ENCODE measurements at regions not wholly inside any gene's neighbourhood (a gene's known extent, or its start where the extent isn't known, plus 50 kb on each side); places are given as distances from the start of the nearest gene placed in this dataset.

DNA sequence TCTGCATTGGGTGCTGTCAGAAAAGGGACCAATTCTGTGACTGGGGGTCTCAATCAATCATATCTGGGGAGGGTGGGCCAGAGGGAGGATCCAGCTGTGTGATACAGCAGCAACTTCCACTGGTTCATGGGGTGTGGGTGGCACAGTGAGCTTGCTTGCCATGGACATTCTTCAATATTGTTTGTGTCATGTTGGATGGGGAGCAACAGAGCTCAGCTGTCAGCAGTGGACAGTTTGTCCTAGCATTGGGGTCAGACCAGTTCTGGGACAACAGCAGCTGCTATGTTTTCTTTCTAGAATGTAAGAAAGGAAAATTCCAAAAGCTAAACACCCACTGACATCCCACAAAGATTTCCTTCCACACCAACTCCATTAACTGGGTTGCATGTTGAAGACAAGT is 221.9 kb upstream of the CDH4 start:
- Histone ChIP-seq H3K4me1 (ENCODE audit: control insufficient read depth, insufficient read depth, low read length) (no peaks in the 10 kb centered on the region), H3K27me3 (ENCODE audit: control insufficient read depth, insufficient read depth, low read length) (no peaks in the 10 kb centered on the region), H3K36me3 (ENCODE audit: control insufficient read depth, insufficient read depth, low read length) (no peaks in the 10 kb centered on the region), H3K9ac (ENCODE audit: low read length) (no peak overlapping the region), H3K4me3 (ENCODE audit: low read length) (no peak overlapping the region), H3K9me3 (ENCODE audit: control insufficient read depth, low read length) (no peaks in the 10 kb centered on the region)

DNA sequence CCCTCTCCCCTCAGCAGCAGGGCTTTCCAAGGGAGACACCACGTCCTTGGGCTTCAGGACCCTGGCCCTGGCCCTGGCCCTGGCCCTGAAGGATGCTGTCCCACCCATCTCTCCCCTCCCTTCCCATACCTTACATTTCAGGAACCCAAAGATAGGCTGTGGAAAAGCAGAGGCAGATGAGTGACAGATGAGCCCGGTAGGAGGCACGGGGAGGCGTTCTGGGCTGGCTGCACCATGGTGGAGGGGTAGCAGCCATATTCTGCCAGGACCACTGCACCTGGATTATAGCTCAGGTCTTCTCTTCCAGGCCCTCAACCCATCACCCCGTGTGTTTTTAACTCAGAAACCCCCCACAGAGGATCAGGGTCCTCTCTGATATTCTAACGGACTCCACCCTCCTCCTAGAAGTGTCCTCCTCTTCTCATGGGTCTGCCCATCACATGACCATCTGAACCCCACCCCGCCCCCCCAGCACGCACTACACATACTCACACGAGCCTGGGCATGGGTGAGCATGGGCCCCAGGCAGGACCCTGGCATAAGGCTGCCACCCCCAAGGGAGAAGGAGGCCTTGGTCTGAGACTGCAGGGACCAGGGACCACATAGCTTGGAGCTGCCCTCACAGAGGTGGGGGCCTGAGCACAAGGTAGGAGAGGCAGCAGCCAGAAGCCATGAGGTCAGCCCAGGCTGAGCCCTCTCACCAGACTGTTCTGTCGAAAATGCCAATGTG is 220.8 kb upstream of the CDH4 start:
- Histone ChIP-seq H3K27me3 (ENCODE audit: control insufficient read depth, insufficient read depth, low read length) (no peaks in the 10 kb centered on the region), H3K4me1 (ENCODE audit: control insufficient read depth, insufficient read depth, low read length) (no peaks in the 10 kb centered on the region), H3K9me3 (ENCODE audit: control insufficient read depth, low read length) (no peaks in the 10 kb centered on the region), H3K9ac (ENCODE audit: low read length) (no peak overlapping the region), H3K36me3 (ENCODE audit: control insufficient read depth, insufficient read depth, low read length) (no peaks in the 10 kb centered on the region), H3K4me3 (ENCODE audit: low read length) (no peak overlapping the region)

DNA sequence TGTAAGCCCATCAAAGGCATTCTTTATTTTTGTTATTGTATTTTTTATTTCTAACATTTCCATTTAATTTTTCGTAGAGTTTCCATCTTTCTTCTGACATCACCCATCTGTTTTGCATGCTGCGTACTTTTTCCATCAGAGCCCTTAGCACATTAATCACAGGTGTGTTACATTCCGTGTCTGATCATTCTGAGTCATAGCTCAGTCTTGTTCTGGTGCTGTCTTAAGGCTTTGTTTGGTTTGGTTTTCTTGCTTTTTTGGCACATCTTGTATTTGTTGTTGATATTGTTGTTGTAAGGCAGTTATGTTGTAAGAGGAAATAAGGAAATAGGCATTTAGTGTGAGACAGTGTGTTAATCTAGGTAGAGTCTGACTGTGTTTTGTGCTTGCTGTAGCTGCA is 214.6 kb upstream of the CDH4 start:
- no peak overlapping the region for H3K4me3 ChIP-seq (ENCODE audit: low read length)
- H3K36me3 ChIP-seq (ENCODE audit: control insufficient read depth, insufficient read depth, low read length), result no peaks in the 10 kb centered on the region
- H3K4me1 ChIP-seq (ENCODE audit: control insufficient read depth, insufficient read depth, low read length), result no peaks in the 10 kb centered on the region
- no peak overlapping the region for H3K9ac ChIP-seq (ENCODE audit: low read length)
- no peaks in the 10 kb centered on the region for H3K27me3 ChIP-seq (ENCODE audit: control insufficient read depth, insufficient read depth, low read length)
- no peaks in the 10 kb centered on the region for H3K9me3 ChIP-seq (ENCODE audit: control insufficient read depth, low read length)

DNA sequence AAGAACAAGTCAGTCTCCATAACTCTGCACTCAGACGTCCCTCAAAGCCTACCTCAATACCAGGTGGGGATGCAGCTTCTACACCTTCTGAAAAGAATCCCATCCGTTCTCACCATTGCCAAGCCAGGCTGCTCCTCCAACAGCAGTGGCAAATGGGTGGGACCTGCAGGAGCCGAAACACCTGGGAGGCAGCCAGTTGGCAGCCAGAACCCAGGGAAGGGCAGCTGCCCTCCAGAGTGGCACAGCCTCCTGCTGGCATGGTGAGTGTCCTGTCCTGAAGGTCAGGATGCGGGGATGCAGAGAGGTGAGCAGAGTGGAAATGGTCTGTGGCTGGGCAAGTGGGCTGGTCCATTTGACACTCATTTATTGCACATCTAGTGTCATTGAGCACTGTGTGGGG is 210.6 kb upstream of the CDH4 start:
- no peak overlapping the region for H3K4me3 ChIP-seq (ENCODE audit: low read length)
- no peaks in the 10 kb centered on the region for H3K9me3 ChIP-seq (ENCODE audit: control insufficient read depth, low read length)
- no peaks in the 10 kb centered on the region for H3K36me3 ChIP-seq (ENCODE audit: control insufficient read depth, insufficient read depth, low read length)
- H3K4me1 ChIP-seq (ENCODE audit: control insufficient read depth, insufficient read depth, low read length), result no peaks in the 10 kb centered on the region
- H3K27me3 ChIP-seq (ENCODE audit: control insufficient read depth, insufficient read depth, low read length), result no peaks in the 10 kb centered on the region
- H3K9ac ChIP-seq (ENCODE audit: low read length), result no peak overlapping the region

DNA sequence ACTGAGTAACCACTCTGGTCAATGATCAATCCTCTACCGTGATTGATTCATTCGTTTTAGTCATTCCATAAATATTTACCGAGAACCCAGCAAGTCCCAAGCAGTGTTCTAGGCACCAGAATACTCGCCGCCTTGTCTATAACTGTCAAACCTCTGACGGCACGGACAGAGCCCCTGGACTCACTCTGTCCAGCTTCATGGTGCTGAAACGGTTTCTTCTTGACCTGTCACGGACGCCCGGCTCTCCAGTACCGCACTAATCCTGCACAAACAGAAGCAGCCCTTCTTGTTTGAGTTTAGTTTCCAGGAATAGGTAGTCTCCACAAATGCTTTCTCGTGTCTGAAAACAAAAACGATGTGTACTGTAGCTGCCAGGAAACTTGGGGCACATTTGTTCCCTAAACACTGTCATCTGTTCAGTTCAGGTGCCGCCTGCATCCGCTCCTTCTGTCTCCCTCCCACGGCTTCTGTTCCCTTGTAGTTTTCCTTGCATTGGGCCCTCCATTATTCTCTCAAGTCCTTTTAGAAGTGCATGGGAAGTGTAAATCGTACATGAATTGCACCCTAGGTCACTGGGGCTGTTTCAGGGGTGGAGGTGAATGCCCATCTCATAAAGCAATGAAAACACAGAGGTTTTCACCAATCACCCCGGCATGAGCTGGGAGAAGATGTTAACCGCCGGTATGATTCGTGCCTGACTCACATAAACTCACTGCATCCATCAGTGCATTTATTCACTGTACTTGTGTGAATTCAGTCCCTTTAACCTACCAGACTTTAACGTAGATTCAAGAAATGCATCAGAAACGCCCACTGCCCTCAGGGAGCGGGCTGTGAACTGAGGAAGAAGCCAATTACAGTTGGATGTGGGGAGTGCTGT is 209.3 kb upstream of the CDH4 start:
- Histone ChIP-seq H3K27me3 (ENCODE audit: control insufficient read depth, insufficient read depth, low read length) (no peaks in the 10 kb centered on the region), H3K9ac (ENCODE audit: low read length) (no peak overlapping the region), H3K9me3 (ENCODE audit: control insufficient read depth, low read length) (no peaks in the 10 kb centered on the region), H3K4me3 (ENCODE audit: low read length) (no peak overlapping the region), H3K36me3 (ENCODE audit: control insufficient read depth, insufficient read depth, low read length) (no peaks in the 10 kb centered on the region), H3K4me1 (ENCODE audit: control insufficient read depth, insufficient read depth, low read length) (no peaks in the 10 kb centered on the region)

DNA sequence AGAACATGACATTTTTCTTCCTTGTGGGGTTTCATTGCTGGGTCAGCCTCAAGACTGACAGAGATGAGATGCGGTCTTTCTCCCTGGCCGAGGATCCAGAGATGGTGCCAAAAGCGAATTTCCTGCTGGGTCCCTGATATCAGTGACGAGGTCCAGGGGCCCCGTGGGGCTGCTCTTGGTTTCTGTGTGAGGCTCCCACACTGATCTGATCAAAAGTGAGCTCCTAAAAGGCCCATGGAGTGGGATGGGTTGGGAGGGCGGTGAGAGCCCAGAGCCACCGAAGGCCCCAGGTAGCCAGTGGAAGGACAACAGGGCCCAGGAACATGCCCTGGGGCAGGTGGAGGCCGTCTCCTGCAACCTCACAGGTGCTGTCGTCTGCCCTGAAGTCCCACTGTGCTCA is 208.4 kb upstream of the CDH4 start:
- H3K4me1 ChIP-seq (ENCODE audit: control insufficient read depth, insufficient read depth, low read length), result no peaks in the 10 kb centered on the region
- H3K27me3 ChIP-seq (ENCODE audit: control insufficient read depth, insufficient read depth, low read length), result no peaks in the 10 kb centered on the region
- H3K36me3 ChIP-seq (ENCODE audit: control insufficient read depth, insufficient read depth, low read length), result no peaks in the 10 kb centered on the region
- no peak overlapping the region for H3K9ac ChIP-seq (ENCODE audit: low read length)
- no peaks in the 10 kb centered on the region for H3K9me3 ChIP-seq (ENCODE audit: control insufficient read depth, low read length)
- no peak overlapping the region for H3K4me3 ChIP-seq (ENCODE audit: low read length)

DNA sequence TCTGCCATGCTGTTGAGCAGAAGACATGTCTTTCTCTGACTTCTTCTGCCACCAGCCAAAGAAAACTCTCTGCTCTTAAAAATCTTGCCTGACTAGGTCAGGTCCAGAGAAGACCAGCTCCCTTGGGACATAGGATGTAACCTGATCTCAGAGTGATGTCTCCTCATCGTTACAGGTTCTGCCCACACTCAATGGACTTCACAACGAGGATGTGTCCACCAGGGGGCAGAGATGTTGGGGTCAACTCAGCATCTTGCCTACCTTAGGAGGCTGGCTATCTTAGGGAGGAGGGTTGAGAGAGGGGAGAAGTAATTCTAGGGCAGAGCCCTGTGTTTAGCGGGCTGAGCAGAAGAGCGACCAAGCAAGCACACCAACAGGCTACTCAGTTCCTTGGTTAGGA is 207.6 kb upstream of the CDH4 start:
- Histone ChIP-seq H3K27me3 (ENCODE audit: control insufficient read depth, insufficient read depth, low read length) (no peaks in the 10 kb centered on the region), H3K9ac (ENCODE audit: low read length) (no peak overlapping the region), H3K4me3 (ENCODE audit: low read length) (no peak overlapping the region), H3K9me3 (ENCODE audit: control insufficient read depth, low read length) (no peaks in the 10 kb centered on the region), H3K4me1 (ENCODE audit: control insufficient read depth, insufficient read depth, low read length) (no peaks in the 10 kb centered on the region), H3K36me3 (ENCODE audit: control insufficient read depth, insufficient read depth, low read length) (no peaks in the 10 kb centered on the region)

DNA sequence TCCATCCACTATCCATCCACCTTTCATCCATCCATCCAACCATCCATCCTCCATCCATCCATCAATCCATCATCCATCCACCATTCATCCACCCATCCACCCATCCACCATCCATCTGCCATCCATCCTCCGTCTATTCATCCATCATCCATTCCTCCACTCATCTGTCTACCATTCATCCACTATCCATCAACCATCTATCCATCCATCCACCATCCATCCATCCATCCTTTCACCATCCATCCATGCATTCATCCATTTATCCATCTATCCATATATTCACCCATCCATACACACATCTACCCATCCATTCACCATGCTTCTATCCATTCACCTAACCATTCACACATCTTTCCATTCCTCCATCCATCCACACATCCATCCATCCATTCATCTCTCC is 207.0 kb upstream of the CDH4 start:
- no peaks in the 10 kb centered on the region for H3K36me3 ChIP-seq (ENCODE audit: control insufficient read depth, insufficient read depth, low read length)
- H3K9ac ChIP-seq (ENCODE audit: low read length), result no peak overlapping the region
- no peaks in the 10 kb centered on the region for H3K27me3 ChIP-seq (ENCODE audit: control insufficient read depth, insufficient read depth, low read length)
- H3K4me3 ChIP-seq (ENCODE audit: low read length), result no peak overlapping the region
- no peaks in the 10 kb centered on the region for H3K9me3 ChIP-seq (ENCODE audit: control insufficient read depth, low read length)
- H3K4me1 ChIP-seq (ENCODE audit: control insufficient read depth, insufficient read depth, low read length), result no peaks in the 10 kb centered on the region

DNA sequence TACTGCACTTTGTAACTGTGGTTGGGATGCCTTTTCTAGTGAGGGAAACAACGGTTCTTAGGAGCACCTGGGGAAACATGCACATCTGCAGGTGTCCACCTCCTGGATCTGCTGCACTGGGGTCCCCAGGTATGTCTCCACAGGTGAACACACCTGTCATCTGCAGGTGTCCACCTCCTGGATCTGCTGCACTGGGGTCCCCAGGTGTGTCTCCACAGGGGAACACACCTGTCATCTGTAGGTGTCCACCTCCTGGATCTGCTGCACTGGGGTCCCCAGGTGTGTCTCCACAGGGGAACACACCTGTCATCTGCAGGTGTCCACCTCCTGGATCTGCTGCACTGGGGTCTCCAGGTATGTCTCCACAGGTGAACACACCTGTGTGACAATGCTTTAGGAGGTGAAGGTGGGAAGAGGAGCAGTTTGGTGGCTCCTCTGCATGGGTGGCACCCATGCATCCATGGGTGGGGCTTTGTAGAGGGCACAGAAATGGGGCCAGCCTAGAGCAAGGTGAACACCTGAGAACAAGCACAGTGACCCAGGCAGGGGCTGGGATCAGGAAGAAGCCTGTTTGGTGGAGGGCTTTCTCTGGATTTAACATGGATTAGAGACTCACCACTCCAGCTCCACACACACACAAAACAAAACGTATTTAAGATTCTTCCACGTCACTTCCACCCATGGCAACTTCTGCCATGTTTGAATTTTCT is 206.0 kb upstream of the CDH4 start:
- Histone ChIP-seq H3K36me3 (ENCODE audit: control insufficient read depth, insufficient read depth, low read length) (no peaks in the 10 kb centered on the region), H3K4me1 (ENCODE audit: control insufficient read depth, insufficient read depth, low read length) (no peaks in the 10 kb centered on the region), H3K9me3 (ENCODE audit: control insufficient read depth, low read length) (no peaks in the 10 kb centered on the region), H3K9ac (ENCODE audit: low read length) (no peak overlapping the region), H3K27me3 (ENCODE audit: control insufficient read depth, insufficient read depth, low read length) (no peaks in the 10 kb centered on the region), H3K4me3 (ENCODE audit: low read length) (no peak overlapping the region)

DNA sequence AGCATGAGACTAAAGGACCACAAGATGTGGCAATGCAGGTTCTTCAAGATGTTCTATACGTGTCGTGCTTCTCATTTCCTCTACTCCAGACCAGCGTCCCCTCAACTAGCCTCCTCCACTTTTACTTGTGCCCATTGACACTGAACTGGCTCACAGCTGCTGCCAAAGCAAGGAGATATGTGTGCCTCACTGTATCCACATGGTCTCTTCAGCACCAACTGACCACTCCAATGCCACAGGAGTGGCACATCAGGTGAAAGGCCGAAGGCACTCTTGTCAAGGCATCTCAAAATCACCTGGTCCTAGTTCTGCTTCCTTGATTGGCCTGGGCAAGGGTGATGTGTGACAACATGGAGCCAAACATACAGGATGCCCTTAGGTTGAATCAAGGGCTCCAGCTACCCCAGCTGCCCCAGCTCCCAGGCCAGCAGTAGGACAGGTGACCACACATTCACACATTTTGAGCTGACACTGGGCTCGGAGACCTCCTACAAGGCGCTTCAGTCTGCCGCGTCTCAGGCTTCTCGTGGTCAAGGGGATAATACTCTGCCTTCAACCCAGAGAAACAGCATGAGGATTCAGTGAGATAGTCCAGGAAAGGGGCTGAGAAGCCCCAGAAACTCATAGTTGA is 205.2 kb upstream of the CDH4 start:
- Histone ChIP-seq H3K9me3 (ENCODE audit: control insufficient read depth, low read length) (no peaks in the 10 kb centered on the region), H3K27me3 (ENCODE audit: control insufficient read depth, insufficient read depth, low read length) (no peaks in the 10 kb centered on the region), H3K4me1 (ENCODE audit: control insufficient read depth, insufficient read depth, low read length) (no peaks in the 10 kb centered on the region)

DNA sequence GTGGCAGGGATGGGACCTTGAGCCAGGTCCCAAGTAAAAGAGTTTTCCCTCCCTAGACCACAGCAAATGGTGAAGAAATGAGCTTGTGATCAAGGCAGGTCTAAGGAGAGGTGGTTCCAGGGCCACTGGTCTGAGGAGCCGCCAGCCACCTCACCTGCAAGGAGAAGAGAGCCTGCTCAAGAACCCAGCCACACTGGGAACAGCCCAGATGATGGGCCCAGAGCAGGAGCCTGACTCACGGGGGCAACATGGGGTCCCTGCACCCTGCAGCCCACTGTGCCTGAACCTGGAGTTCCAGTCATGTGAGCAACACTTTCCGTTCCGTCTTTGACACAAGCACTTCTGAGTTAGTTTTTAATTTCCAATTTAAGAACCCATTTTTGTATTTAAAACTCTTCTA is 204.5 kb upstream of the CDH4 start:
- no peak overlapping the region for H3K4me3 ChIP-seq (ENCODE audit: low read length)
- no peaks in the 10 kb centered on the region for H3K4me1 ChIP-seq (ENCODE audit: control insufficient read depth, insufficient read depth, low read length)
- H3K9me3 ChIP-seq (ENCODE audit: control insufficient read depth, low read length), result no peaks in the 10 kb centered on the region
- no peaks in the 10 kb centered on the region for H3K27me3 ChIP-seq (ENCODE audit: control insufficient read depth, insufficient read depth, low read length)
- H3K9ac ChIP-seq (ENCODE audit: low read length), result no peak overlapping the region
- no peaks in the 10 kb centered on the region for H3K36me3 ChIP-seq (ENCODE audit: control insufficient read depth, insufficient read depth, low read length)

More for the DNA sequence above, 205.2 kb upstream of the CDH4 start:
- Histone ChIP-seq H3K36me3 (ENCODE audit: control insufficient read depth, insufficient read depth, low read length) (no peaks in the 10 kb centered on the region), H3K9ac (ENCODE audit: low read length) (no peak overlapping the region), H3K4me3 (ENCODE audit: low read length) (no peak overlapping the region)

DNA sequence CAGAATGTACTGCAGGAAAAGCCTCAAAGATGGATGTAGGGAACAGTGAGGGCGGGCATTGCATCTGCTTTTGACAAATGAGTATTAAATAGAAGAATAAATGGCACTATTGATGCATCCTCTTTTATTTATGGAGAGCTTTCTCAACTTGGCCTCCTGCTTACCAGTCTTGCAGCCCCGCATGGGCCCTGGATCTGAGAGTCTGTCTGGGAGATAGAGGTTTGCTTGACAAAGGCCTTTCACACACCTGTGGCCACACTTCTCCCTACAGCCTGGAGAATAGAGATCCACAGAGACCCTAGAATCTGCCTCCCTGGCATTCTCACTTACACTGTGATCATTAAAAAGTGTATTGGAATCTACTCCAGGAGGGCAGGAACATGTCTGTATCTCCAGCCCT is 203.8 kb upstream of the CDH4 start:
- H3K27me3 ChIP-seq (ENCODE audit: control insufficient read depth, insufficient read depth, low read length), result no peaks in the 10 kb centered on the region
- no peaks in the 10 kb centered on the region for H3K36me3 ChIP-seq (ENCODE audit: control insufficient read depth, insufficient read depth, low read length)
- no peak overlapping the region for H3K9ac ChIP-seq (ENCODE audit: low read length)
- H3K4me3 ChIP-seq (ENCODE audit: low read length), result no peak overlapping the region
- no peaks in the 10 kb centered on the region for H3K9me3 ChIP-seq (ENCODE audit: control insufficient read depth, low read length)
- H3K4me1 ChIP-seq (ENCODE audit: control insufficient read depth, insufficient read depth, low read length), result no peaks in the 10 kb centered on the region
